ENCODE measurements at regions not wholly inside any gene's neighbourhood (a gene's known extent, or its start where the extent isn't known, plus 50 kb on each side); places are given as distances from the start of the nearest gene placed in this dataset.

DNA sequence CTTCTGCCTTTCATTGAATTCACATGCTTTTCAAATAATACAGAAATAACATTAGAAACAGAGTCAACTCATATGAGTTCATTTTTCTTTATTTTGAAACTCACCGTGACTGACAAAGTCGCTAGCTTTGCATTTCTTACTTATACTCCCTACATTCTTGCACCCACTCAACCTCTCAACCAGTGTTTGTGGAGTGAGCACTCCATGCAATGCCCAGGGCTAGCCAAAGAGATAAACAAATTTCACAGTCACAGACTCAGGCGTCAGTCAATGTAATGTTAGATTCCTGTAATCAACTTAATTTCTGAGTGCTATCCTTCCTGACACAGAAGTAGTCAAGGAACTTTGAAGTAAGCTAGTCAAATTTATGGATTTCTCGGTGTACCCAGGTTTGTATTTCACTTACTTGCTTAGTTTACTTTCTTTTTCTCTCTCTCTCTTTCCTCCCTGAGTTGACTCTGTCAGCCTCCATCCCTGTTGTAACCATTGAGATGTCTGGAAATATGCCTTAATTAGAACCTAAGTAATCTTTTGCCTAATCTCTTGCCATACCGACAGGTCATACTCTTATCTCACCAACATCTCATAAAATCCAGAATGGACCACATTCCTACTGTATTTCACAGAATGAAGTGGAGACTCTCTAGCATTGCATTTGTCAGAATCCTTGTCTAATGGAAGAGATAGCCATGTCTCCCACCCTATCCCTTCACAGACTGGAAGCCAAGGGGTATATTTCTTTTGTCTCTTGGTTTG is 413.0 kb downstream of the AEBP2 start:
- TF ChIP-seq ZNF263 (CRISPR knock-in tag; IDR thresholded peaks at IDR 0.05; ENCODE audit: low read depth), result no peak
- TF ChIP-seq ELF4 (CRISPR knock-in tag; IDR thresholded peaks at IDR 0.05; ENCODE audit: low read depth), result no peak
- no peak for TF ChIP-seq CTCF (IDR thresholded peaks at IDR 0.05)
- no peak for TF ChIP-seq GABPB1 (CRISPR knock-in tag; IDR thresholded peaks at IDR 0.05)
